B cell (primary cell): ENCODE measurements at regions not wholly inside any gene's neighbourhood (a gene's known extent, or its start where the extent isn't known, plus 50 kb on each side); places are given as distances from the start of the nearest gene placed in this dataset.

Source experiments
- ATAC-seq: fragments of 200-7000 bp; cut with Tn5 transposase; one replicate; pipeline ENCODE4 v1.10.0; 2021; ENCODE audit warnings: low read depth, mild to moderate bottlenecking, moderate number of reproducible peaks, moderate library complexity
- CTCF ChIA-PET: fragments of 350-600 bp; sonication (Branson Sonifier 250); formaldehyde crosslinking; loops from one replicate; lab custom pipeline; 2021; ENCODE audit warnings: antibody characterized with exemption, inconsistent platforms; lab: Charles Lee
- POLR2A ChIA-PET: fragments of 350-600 bp; sonication (Branson Sonifier 250); formaldehyde crosslinking; loops from one replicate; lab custom pipeline; 2021; ENCODE audit warnings: antibody characterized with exemption; lab: Charles Lee
- DNase-seq: peaks from one replicate; pipeline ENCODE4 v3.0.0; 2013
- H2AFZ ChIP-seq: 2 replicates; pipeline ENCODE4 v1.6.1; 2012; ENCODE audit warnings: mild to moderate bottlenecking, low read depth, low read length; ENCODE audit not compliant: insufficient read depth, poor library complexity, severe bottlenecking
- H3K27ac ChIP-seq, 2 donors: 1 replicate in 1 of 2; 2 replicates in 1 of 2; pipeline ENCODE4 v1.5.1; 2012 to 2013; ENCODE audit warnings: low read length in 2 of 2, mild to moderate bottlenecking in 2 of 2, moderate library complexity in 1 of 2
- H3K27me3 ChIP-seq, 4 experiments: fragments of 200-600 bp in 1 of 4; sonication (generic) in 1 of 4; replicated peaks in 1 of 4; 1 replicate in 2 of 4; 2 replicates in 2 of 4; pipeline versions ENCODE4 v1.6.1 to v1.7.0; 2013 to 2016; ENCODE audit warnings: low read length in 3 of 4, mild to moderate bottlenecking in 2 of 4, mixed read lengths in 1 of 4, moderate library complexity in 1 of 4; ENCODE audit not compliant: insufficient read depth in 4 of 4, control insufficient read depth in 3 of 4; ENCODE audit errors: control extremely low read depth in 1 of 4
- H3K36me3 ChIP-seq, 2 experiments: replicated peaks in 1 of 2; 1 replicate in 1 of 2; 2 replicates in 1 of 2; pipeline versions ENCODE4 v1.6.1 to v1.7.1; 2013; ENCODE audit warnings: low read length in 1 of 2; ENCODE audit not compliant: insufficient read depth in 2 of 2, control insufficient read depth in 1 of 2; ENCODE audit errors: control extremely low read depth in 1 of 2, extremely low read depth in 1 of 2
- H3K4me1 ChIP-seq, 2 donors: fragments of 200-600 bp in 1 of 2; sonication (generic) in 1 of 2; 1 replicate in 1 of 2; 2 replicates in 1 of 2; pipeline versions ENCODE4 v1.5.1 to v1.6.1; 2013 to 2017; ENCODE audit warnings: low read length in 2 of 2; ENCODE audit not compliant: control insufficient read depth in 2 of 2, insufficient read depth in 2 of 2
- H3K4me2 ChIP-seq: replicated peaks from 2 replicates; pipeline ENCODE3; 2012; ENCODE audit warnings: mild to moderate bottlenecking, low read depth, low read length; ENCODE audit not compliant: poor library complexity, severe bottlenecking
- H3K4me3 ChIP-seq, 5 experiments: fragments of 200-600 bp in 1 of 5; sonication (generic) in 1 of 5; 1 replicate in 3 of 5; 2 replicates in 2 of 5; pipeline versions ENCODE4 v1.5.1 to v1.7.0; 2011 to 2016; ENCODE audit warnings: low read length in 4 of 5, mild to moderate bottlenecking in 4 of 5, low read depth in 2 of 5, control low read depth in 1 of 5, moderate library complexity in 1 of 5; ENCODE audit not compliant: insufficient read depth in 1 of 5; ENCODE audit errors: control extremely low read depth in 1 of 5, extremely low read depth in 1 of 5
- H3K79me2 ChIP-seq: fragments of 200-600 bp; sonication (generic); one replicate; pipeline ENCODE4 v1.6.0; 2016; ENCODE audit warnings: low read length; ENCODE audit not compliant: control insufficient read depth, insufficient read depth
- H3K9ac ChIP-seq: fragments of 200-600 bp; sonication (generic); 2 replicates; pipeline ENCODE4 v1.6.1; 2017; ENCODE audit warnings: mild to moderate bottlenecking, low read length, moderate library complexity
- H3K9me3 ChIP-seq, 3 donors: one replicate each; pipeline versions ENCODE4 v1.6.1 to v1.7.1; 2013; ENCODE audit warnings: low read length in 2 of 3; ENCODE audit not compliant: control insufficient read depth in 2 of 3, insufficient read depth in 1 of 3; ENCODE audit errors: control extremely low read depth in 1 of 3
- H4K20me1 ChIP-seq: 2 replicates; pipeline ENCODE4 v1.6.0; 2012; ENCODE audit warnings: mild to moderate bottlenecking, low read length; ENCODE audit not compliant: insufficient read depth, control insufficient read depth, poor library complexity, severe bottlenecking
- H3K27ac Mint-ChIP-seq: one replicate; pipeline ENCODE4 v1.8.0; 2021; ENCODE audit warnings: mixed read lengths
- H3K27me3 Mint-ChIP-seq: one replicate; pipeline ENCODE4 v1.8.0; 2021; ENCODE audit warnings: mixed read lengths
- H3K4me1 Mint-ChIP-seq: one replicate; pipeline ENCODE4 v1.8.0; 2021; ENCODE audit warnings: mixed read lengths
- H3K4me3 Mint-ChIP-seq: one replicate; pipeline ENCODE4 v1.8.0; 2021; ENCODE audit warnings: mixed read lengths
- H3K9me3 Mint-ChIP-seq: one replicate; pipeline ENCODE4 v1.8.0; 2022; ENCODE audit warnings: mixed read lengths; ENCODE audit not compliant: insufficient read depth
- EZH2 ChIP-seq: IDR thresholded peaks from 2 replicates; pipeline ENCODE4 v1.6.1; 2012; ENCODE audit warnings: borderline replicate concordance, low read depth, mild to moderate bottlenecking, moderate library complexity, low read length; ENCODE audit not compliant: insufficient read depth, poor library complexity, severe bottlenecking
- WGBS: methylation state at CpG from one replicate; pipeline ENCODE4 v1.1.5; 2013; ENCODE audit warnings: missing lambda C conversion rate; ENCODE audit not compliant: insufficient coverage; 5-methylcytosine and 5-hydroxymethylcytosine counted together
- intact Hi-C: fragments of 100-400 bp; cut with micrococcal nuclease; formaldehyde crosslinking; loops from one replicate; pipeline ENCODE4 v1.10.0; 2022
- TF ChIP-seq, protein P1 (sequence below): fragments of 200-600 bp; IDR thresholded peaks from one replicate; pipeline ENCODE4 v1.8.0; 2022; ENCODE audit warnings: antibody characterized with exemption, mild to moderate bottlenecking

DNA sequence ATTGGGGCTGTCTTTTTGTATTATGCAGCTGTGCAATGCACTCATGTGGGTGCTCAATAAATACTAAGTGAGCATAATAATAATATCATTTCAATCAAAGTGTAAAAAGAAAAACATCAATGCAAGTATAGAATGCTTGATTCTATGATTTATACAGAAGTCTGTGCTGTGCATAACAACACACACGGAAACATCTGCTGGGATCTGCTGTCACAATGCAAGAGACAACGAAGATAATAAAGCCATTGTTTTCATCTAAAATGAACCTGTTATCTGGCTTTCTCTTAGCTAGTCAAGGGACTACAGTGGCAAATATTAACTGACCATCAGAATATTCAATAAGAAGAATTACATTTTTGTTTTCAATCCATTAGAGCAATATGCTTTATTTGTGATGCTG lies 1156.9 kb upstream of the MAP3K7 start:
- DNase-seq (no peak), ATAC-seq (no peak)
- Histone ChIP-seq H3K9me3 (no peaks in the 10 kb centered on the region), H3K27ac (no peak overlapping the region), H3K4me3 (no peak overlapping the region), H3K4me2 (no peak overlapping the region), H3K4me1 (no peaks in the 10 kb centered on the region), H3K36me3 (no peaks in the 10 kb centered on the region), H3K79me2 (no peaks in the 10 kb centered on the region), H2AFZ (no peak overlapping the region), H4K20me1 (no peaks in the 10 kb centered on the region), H3K9ac (no peak overlapping the region), H3K27me3 (no peaks in the 10 kb centered on the region)
- POLR2A ChIA-PET: no interaction called here
- H3K27me3 Mint-ChIP-seq: no peaks in the 10 kb centered on the region
- no CpG with 5 or more reads among the region's 2 CpGs for WGBS
- no peaks in the 10 kb centered on the region for H3K4me1 Mint-ChIP-seq
- no peak overlapping the region for H3K4me3 Mint-ChIP-seq
- intact Hi-C loops: no loop called here
- CTCF ChIA-PET: no interaction called here
- H3K9me3 Mint-ChIP-seq: no peaks in the 10 kb centered on the region
- TF ChIP-seq, protein P1, sequence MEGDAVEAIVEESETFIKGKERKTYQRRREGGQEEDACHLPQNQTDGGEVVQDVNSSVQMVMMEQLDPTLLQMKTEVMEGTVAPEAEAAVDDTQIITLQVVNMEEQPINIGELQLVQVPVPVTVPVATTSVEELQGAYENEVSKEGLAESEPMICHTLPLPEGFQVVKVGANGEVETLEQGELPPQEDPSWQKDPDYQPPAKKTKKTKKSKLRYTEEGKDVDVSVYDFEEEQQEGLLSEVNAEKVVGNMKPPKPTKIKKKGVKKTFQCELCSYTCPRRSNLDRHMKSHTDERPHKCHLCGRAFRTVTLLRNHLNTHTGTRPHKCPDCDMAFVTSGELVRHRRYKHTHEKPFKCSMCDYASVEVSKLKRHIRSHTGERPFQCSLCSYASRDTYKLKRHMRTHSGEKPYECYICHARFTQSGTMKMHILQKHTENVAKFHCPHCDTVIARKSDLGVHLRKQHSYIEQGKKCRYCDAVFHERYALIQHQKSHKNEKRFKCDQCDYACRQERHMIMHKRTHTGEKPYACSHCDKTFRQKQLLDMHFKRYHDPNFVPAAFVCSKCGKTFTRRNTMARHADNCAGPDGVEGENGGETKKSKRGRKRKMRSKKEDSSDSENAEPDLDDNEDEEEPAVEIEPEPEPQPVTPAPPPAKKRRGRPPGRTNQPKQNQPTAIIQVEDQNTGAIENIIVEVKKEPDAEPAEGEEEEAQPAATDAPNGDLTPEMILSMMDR: no peak
- TF ChIP-seq EZH2: no peak
- H3K27ac Mint-ChIP-seq: no peak overlapping the region

DNA sequence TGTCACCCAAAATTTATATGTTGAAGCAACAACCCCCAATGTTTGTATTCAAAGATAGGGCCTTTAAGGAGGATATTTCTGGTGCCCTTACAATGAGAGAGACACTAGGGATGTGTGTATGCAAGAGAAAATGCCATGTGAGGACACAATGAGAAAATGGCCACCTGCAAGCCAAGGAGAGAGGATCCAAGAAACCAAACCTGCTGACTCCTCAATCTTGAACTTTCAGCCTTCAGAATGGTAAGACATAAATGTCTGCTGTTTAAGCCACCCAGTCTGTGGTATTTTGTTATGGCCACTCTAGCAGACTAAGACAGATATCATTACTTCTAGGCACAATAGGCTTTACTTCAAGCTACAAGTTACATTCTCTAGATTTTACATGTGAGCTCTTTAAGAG lies 1145.1 kb upstream of the MAP3K7 start:
- Histone ChIP-seq H3K27ac (no peak overlapping the region), H3K4me2 (no peak overlapping the region), H3K4me3 (no peak overlapping the region), H3K4me1 (no peaks in the 10 kb centered on the region), H4K20me1 (no peaks in the 10 kb centered on the region), H3K79me2 (no peaks in the 10 kb centered on the region), H2AFZ (no peak overlapping the region), H3K27me3 (no peaks in the 10 kb centered on the region), H3K36me3 (no peaks in the 10 kb centered on the region), H3K9me3 (no peaks in the 10 kb centered on the region), H3K9ac (no peak overlapping the region)
- ATAC-seq (no peak), DNase-seq (no peak)
- no peak overlapping the region for H3K27ac Mint-ChIP-seq
- TF ChIP-seq, protein P1: no peak
- TF ChIP-seq EZH2: no peak
- POLR2A ChIA-PET: no interaction called here
- H3K4me1 Mint-ChIP-seq: no peaks in the 10 kb centered on the region
- no peaks in the 10 kb centered on the region for H3K27me3 Mint-ChIP-seq
- H3K9me3 Mint-ChIP-seq: peaks cover 2% of the 10 kb centered on the region
- intact Hi-C loops: no loop called here
- CTCF ChIA-PET: no interaction called here
- H3K4me3 Mint-ChIP-seq: no peak overlapping the region
